ENCODE measurements at regions not wholly inside any gene's neighbourhood (a gene's known extent, or its start where the extent isn't known, plus 50 kb on each side); places are given as distances from the start of the nearest gene placed in this dataset.

DNA sequence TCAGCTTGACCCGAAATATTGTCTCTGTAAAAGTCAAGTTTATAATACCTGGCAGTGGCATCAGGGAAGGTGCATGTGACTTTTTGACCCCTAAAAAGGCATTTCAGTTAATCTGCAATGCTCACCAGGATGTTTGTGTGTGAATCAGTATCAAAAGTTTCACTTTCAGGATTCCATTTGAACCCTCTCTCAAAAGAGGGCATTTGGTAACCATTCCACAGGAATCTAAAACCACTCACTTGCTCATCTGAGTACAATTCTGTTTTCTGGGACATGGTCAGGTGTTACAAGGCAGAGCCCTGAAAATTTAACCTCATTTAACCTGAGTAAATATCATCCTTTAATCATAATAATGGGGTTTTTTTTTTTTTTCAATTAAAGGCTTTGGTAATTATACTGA is 77.9 kb upstream of the KLF7 start:
- DNase-seq (ENCODE audit: extremely low spot score), result no peak
- Histone ChIP-seq H3K4me1 (peaks cover 19 to 22% (median 21%) of the 10 kb centered on the region in 4 donors), H3K36me3 (no peaks in the 10 kb centered on the region), H3K9me3 (no peaks in the 10 kb centered on the region), H3K4me3 (no peak overlapping the region), H3K27ac (replicated peaks in 1 of 4) (no peak overlapping the region), H3K27me3 (no peaks in the 10 kb centered on the region)
- no peak for TF ChIP-seq POLR2AphosphoS5 (IDR thresholded peaks at IDR 0.05)
- TF ChIP-seq, protein P1, sequence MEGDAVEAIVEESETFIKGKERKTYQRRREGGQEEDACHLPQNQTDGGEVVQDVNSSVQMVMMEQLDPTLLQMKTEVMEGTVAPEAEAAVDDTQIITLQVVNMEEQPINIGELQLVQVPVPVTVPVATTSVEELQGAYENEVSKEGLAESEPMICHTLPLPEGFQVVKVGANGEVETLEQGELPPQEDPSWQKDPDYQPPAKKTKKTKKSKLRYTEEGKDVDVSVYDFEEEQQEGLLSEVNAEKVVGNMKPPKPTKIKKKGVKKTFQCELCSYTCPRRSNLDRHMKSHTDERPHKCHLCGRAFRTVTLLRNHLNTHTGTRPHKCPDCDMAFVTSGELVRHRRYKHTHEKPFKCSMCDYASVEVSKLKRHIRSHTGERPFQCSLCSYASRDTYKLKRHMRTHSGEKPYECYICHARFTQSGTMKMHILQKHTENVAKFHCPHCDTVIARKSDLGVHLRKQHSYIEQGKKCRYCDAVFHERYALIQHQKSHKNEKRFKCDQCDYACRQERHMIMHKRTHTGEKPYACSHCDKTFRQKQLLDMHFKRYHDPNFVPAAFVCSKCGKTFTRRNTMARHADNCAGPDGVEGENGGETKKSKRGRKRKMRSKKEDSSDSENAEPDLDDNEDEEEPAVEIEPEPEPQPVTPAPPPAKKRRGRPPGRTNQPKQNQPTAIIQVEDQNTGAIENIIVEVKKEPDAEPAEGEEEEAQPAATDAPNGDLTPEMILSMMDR (IDR thresholded peaks at IDR 0.05), result no peak
- no peak for TF ChIP-seq POLR2A (IDR thresholded peaks at IDR 0.05; ENCODE audit: low read depth)
- TF ChIP-seq EP300 (IDR thresholded peaks at IDR 0.05), result no peak
- intact Hi-C loops (cut with DNase I), result no loop called here
- WGBS, result 100% methylated on average over 1 of the region's 1 CpG

DNA sequence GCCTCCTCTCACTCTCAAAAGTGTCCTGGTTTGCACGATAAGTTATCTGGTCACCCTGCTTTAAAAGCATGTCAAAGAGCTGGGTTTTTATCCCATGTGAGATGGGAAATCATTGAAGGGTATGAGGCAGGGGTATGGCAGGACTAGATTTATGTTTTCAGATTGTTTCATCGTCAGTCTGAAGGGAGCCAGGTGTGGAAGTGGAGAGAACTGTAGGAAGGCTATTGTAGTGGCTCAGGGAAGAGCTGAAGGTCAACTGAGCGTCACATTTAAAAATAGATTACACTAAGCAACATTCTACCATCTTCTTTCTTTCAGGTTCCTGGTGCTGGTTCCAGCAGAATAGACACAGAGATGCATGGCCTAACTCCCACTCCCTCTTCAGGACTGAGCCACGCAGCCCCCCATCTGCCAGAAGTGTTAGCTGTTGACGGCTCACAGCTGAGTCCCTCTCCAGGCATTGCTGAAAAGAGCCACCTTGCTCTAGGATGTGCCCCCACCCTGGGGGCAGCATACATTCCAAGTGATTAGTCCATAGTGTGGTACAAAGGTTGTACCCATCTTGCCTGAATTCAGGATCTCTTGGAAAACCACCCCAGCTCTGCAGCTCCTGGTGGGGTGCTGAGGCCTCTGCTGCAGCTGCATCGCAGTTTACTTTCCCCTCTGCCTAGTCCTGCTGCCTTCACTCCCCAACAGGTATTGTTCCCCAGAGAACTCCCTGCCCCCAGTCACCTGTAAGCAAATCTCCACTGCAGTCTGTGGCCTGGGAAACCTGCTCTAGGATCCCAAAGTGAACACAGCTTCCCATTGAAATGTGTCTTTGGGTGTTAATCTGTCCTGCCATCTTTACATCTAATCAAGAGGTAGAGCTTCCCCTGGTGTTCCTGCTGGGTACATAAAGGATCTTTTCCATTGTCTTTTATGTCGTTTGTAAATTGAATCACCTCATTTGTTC is 79.5 kb upstream of the KLF7 start:
- TF ChIP-seq POLR2AphosphoS5 (IDR thresholded peaks at IDR 0.05), result no peak
- TF ChIP-seq POLR2A (IDR thresholded peaks at IDR 0.05; ENCODE audit: low read depth), result no peak
- no peak for TF ChIP-seq EP300 (IDR thresholded peaks at IDR 0.05)
- TF ChIP-seq, protein P1 (IDR thresholded peaks at IDR 0.05), result no peak

DNA sequence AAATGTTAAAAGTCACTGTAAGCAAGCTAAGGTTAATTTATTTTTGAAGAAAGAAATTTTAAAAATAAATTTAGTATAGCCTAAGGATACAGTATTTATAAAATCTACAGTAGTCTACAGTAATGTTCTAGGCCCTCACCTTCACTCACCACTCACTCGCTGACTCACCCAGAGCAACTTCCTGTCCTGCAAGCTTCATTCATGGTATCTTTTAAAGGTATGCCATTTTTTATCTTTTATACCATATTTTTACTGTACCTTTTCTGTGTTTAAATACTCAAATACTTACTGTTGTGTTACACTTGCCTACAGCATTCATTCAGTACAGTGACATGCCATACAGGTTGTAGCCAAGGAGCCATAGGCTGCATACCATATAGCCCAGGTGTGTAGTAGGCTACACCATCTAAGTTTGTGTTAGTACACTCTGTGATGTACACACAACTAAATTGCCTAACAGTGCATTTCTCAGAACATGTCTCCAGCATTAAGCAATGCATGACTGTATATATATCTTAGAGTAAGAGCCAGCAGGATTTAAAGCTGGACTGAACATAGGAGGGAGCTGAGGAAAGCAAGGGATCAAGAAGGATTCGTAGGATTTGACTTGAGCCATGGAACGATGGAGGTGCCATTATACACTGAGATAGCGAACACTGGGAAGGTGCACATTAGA is 83.1 kb upstream of the KLF7 start:
- no peaks in the 10 kb centered on the region for H3K36me3 ChIP-seq
- H3K9me3 ChIP-seq, result no peaks in the 10 kb centered on the region
- no peaks in the 10 kb centered on the region for H3K27me3 ChIP-seq
- peaks cover 0 to 6% (median 4%) of the 10 kb centered on the region in 4 donors for H3K4me1 ChIP-seq
- TF ChIP-seq EP300 (IDR thresholded peaks at IDR 0.05) (no peak), POLR2AphosphoS5 (IDR thresholded peaks at IDR 0.05) (no peak), POLR2A (IDR thresholded peaks at IDR 0.05; ENCODE audit: low read depth) (no peak)
- TF ChIP-seq, protein P1 (IDR thresholded peaks at IDR 0.05), result no peak
- intact Hi-C loops (cut with DNase I), result no loop called here
- no peak overlapping the region for H3K27ac ChIP-seq (replicated peaks in 1 of 4)
- 99% methylated on average over 4 of the region's 4 CpGs for WGBS
- no peak for DNase-seq (ENCODE audit: extremely low spot score)
- no peak overlapping the region for H3K4me3 ChIP-seq

More for the DNA sequence above, 79.5 kb upstream of the KLF7 start:
- Histone ChIP-seq H3K4me1 (peaks cover 2 to 6% (median 5%) of the 10 kb centered on the region in 4 donors), H3K9me3 (no peaks in the 10 kb centered on the region), H3K4me3 (no peak overlapping the region), H3K36me3 (no peaks in the 10 kb centered on the region), H3K27ac (replicated peaks in 1 of 4) (no peak overlapping the region), H3K27me3 (no peaks in the 10 kb centered on the region)
- WGBS, result 83% methylated on average over 7 of the region's 7 CpGs
- intact Hi-C loops (cut with DNase I), result no loop called here
- DNase-seq (ENCODE audit: extremely low spot score), result no peak

DNA sequence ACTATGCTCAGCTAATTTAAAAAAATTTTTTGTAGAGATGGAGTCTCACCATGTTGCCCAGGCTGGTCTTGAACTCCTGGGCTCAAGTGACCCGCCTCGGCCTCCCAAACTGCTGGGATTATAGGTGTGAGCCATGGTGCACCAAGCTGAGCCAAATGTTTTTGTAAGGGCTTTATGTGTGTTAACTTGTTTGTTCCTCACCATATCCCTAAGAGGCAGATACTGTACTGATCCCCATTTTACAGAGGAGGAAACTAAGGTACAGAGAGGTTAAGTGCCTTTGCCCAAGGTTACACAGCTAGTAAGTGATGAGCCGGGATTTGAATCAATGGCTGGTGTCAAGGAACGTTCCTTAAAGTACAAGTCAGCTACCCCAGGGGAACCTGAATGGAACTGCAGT is 85.3 kb upstream of the KLF7 start:
- intact Hi-C loops (cut with DNase I), result no loop called here
- Histone ChIP-seq H3K4me1 (peaks cover 4 to 28% (median 25%) of the 10 kb centered on the region in 4 donors), H3K9me3 (no peaks in the 10 kb centered on the region), H3K36me3 (no peaks in the 10 kb centered on the region), H3K27ac (replicated peaks in 1 of 4) (no peak overlapping the region), H3K4me3 (no peak overlapping the region), H3K27me3 (no peaks in the 10 kb centered on the region)
- TF ChIP-seq POLR2AphosphoS5 (IDR thresholded peaks at IDR 0.05), result no peak
- TF ChIP-seq, protein P1 (IDR thresholded peaks at IDR 0.05), result no peak
- TF ChIP-seq EP300 (IDR thresholded peaks at IDR 0.05), result no peak
- no peak for TF ChIP-seq POLR2A (IDR thresholded peaks at IDR 0.05; ENCODE audit: low read depth)
- DNase-seq (ENCODE audit: extremely low spot score), result no peak
- 93% methylated on average over 4 of the region's 4 CpGs for WGBS
